Brain microvascular endothelial cell (primary cell): ENCODE measurements at regions not wholly inside any gene's neighbourhood (a gene's known extent, or its start where the extent isn't known, plus 50 kb on each side); places are given as distances from the start of the nearest gene placed in this dataset.

ENCODE experiments used
- DNase-seq: peaks from one replicate; pipeline ENCODE4 v3.0.0-alpha.2; 2020
- H3K27ac ChIP-seq: fragments of 250-450 bp; sonication (Bioruptor Pico); 2 replicates; pipeline ENCODE4 v1.5.1; 2020; ENCODE audit warnings: mild to moderate bottlenecking, moderate library complexity
- H3K27me3 ChIP-seq: fragments of 250-450 bp; sonication (Bioruptor Pico); replicated peaks from 2 replicates; pipeline ENCODE4 v1.5.1; 2020; ENCODE audit warnings: mild to moderate bottlenecking
- H3K36me3 ChIP-seq: fragments of 250-450 bp; sonication (Bioruptor Pico); replicated peaks from 2 replicates; pipeline ENCODE4 v1.5.1; 2020; ENCODE audit warnings: mild to moderate bottlenecking
- H3K4me3 ChIP-seq: 2 replicates; pipeline ENCODE4 v1.5.1; 2011; ENCODE audit warnings: low read depth, mild to moderate bottlenecking, control low read depth, low read length, moderate library complexity
- in situ Hi-C: cut with HindIII; loops from 2 replicates; pipeline ENCODE4 v1.10.0; 2017; ENCODE audit warnings: low sequenced_read_pairs, low pct_ligation_motif_present
- TF ChIP-seq, protein P1 (sequence below): IDR thresholded peaks from 2 replicates; pipeline ENCODE4 v1.5.1; 2011; ENCODE audit warnings: low read depth, mild to moderate bottlenecking, moderate library complexity, low read length, control low read depth, inconsistent platforms; ENCODE audit errors: missing control alignments

DNA sequence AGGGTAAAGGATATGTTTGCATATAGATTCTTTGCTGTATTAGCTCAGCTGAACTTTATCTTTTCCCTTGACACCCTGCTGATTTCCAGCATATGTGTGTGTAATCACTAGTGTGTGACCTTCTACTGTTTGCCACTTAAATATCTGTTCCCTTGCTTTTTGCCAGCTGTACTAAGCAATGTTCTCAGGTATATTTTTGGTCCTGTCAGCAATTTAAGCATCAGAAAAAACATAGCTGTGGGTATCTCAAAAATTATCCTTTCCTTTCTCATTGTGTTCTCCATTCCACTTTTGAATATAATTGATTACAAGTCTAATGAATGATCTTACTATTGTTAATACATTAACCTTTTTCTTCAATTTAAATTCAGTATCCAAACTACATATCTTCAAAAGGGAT is 59.2 kb upstream of the CDH10 start:
- Histone ChIP-seq H3K4me3 (no peak overlapping the region), H3K27me3 (no peaks in the 10 kb centered on the region), H3K27ac (no peak overlapping the region), H3K36me3 (no peaks in the 10 kb centered on the region)
- in situ Hi-C loops: no loop called here
- no peak for DNase-seq
- TF ChIP-seq, protein P1, sequence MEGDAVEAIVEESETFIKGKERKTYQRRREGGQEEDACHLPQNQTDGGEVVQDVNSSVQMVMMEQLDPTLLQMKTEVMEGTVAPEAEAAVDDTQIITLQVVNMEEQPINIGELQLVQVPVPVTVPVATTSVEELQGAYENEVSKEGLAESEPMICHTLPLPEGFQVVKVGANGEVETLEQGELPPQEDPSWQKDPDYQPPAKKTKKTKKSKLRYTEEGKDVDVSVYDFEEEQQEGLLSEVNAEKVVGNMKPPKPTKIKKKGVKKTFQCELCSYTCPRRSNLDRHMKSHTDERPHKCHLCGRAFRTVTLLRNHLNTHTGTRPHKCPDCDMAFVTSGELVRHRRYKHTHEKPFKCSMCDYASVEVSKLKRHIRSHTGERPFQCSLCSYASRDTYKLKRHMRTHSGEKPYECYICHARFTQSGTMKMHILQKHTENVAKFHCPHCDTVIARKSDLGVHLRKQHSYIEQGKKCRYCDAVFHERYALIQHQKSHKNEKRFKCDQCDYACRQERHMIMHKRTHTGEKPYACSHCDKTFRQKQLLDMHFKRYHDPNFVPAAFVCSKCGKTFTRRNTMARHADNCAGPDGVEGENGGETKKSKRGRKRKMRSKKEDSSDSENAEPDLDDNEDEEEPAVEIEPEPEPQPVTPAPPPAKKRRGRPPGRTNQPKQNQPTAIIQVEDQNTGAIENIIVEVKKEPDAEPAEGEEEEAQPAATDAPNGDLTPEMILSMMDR: no peak
